Adrenal gland (tissue), 9 donors: ENCODE measurements at regions not wholly inside any gene's neighbourhood (a gene's known extent, or its start where the extent isn't known, plus 50 kb on each side); places are given as distances from the start of the nearest gene placed in this dataset.

Experiments used
- DNase-seq, 7 donors: peaks; one replicate each; pipeline ENCODE4 v3.0.0-alpha.2; 2019 to 2020
- H3K27ac ChIP-seq, 5 donors: fragments of 200-600 bp; sonication (generic) in 4 of 5; 1 replicate in 3 of 5; 2 replicates in 2 of 5; pipeline versions ENCODE4 v1.5.1 to v1.8.0; 2016 to 2020; ENCODE audit warnings: mild to moderate bottlenecking in 1 of 5
- H3K27me3 ChIP-seq: fragments of 200-600 bp; 2 replicates; pipeline ENCODE4 v1.8.0; 2021
- H3K36me3 ChIP-seq, 2 donors: fragments of 200-600 bp; replicated peaks in 1 of 2; 1 replicate in 1 of 2; 2 replicates in 1 of 2; pipeline versions ENCODE4 v1.5.1 to v1.8.0; 2018 to 2022
- H3K4me1 ChIP-seq, 2 donors: fragments of 200-600 bp; replicated peaks in 1 of 2; 1 replicate in 1 of 2; 2 replicates in 1 of 2; pipeline versions ENCODE4 v1.5.1 to v1.8.0; 2018 to 2021
- H3K4me3 ChIP-seq, 4 donors: fragments of 200-600 bp; sonication (generic) in 3 of 4; one replicate each; pipeline ENCODE4 v1.5.1; 2016 to 2018
- H3K9me3 ChIP-seq, 3 donors: fragments of 200-600 bp; sonication (generic) in 1 of 3; replicated peaks in 1 of 3; 1 replicate in 2 of 3; 2 replicates in 1 of 3; pipeline versions ENCODE4 v1.5.1 to v1.8.0; 2016 to 2021
- POLR2A ChIP-seq, 2 donors: fragments of 450-650 bp; IDR thresholded peaks; one replicate each; pipeline ENCODE4 v1.6.1; 2017; ENCODE audit warnings: antibody characterized with exemption in 2 of 2, mild to moderate bottlenecking in 2 of 2, moderate library complexity in 1 of 2
- WGBS, 4 donors: extraction: QIAGEN DNeasy Blood & Tissue Kit in 2 of 4; methylation state at CpG; one replicate each; pipeline versions ENCODE4 v1.1.5 to v1.1.7; 2013 to 2017; 5-methylcytosine and 5-hydroxymethylcytosine counted together
- intact Hi-C, 2 donors: fragments of 100-400 bp; cut with DNase I; formaldehyde crosslinking; loops; one replicate each; pipeline versions ENCODE4 v1.14.1 to v1.15.0; 2022 to 2023
- TF ChIP-seq, protein P1 (sequence below), 6 experiments: fragments of 450-650 bp in 4 of 6; fragments of 200-600 bp in 2 of 6; sonication (generic) in 1 of 6; IDR thresholded peaks; 1 replicate in 5 of 6; 2 replicates in 1 of 6; pipeline versions ENCODE4 v1.5.1 to v1.8.0; 2016 to 2021; ENCODE audit warnings: antibody characterized with exemption in 6 of 6, mild to moderate bottlenecking in 2 of 6, moderate library complexity in 1 of 6
- donor health status: healthy with polysubstance abuse.
- donor health status: Bipolar disorder and iron deficiency.
- donor health status: DM: yes; HTN: yes; CAD: no.
- donor health status: DM: no; HTN: no; CAD: no.
- donor health status: DM: no; HTN: no; CAD: no.

DNA sequence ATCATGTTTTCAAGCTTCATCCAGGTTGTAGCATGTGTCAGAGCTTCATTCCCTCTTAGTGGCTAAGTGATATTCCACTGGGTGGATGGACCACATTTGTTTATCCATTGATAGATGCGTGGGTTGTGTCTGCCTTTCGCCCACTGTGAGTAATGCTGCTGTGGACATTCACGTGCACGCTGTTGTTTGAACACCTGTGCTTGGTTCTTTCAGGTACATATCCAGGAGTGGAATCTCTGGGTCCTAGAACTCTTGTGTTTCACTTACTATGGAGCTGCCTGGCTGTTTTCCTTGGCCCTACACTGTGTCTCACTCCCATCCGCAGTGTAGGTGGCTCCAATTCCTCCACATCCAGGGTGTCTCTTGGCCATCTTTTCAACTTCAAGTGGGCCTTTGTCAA lies 224.2 kb downstream of the C16orf95 start:
- TF ChIP-seq, protein P1, sequence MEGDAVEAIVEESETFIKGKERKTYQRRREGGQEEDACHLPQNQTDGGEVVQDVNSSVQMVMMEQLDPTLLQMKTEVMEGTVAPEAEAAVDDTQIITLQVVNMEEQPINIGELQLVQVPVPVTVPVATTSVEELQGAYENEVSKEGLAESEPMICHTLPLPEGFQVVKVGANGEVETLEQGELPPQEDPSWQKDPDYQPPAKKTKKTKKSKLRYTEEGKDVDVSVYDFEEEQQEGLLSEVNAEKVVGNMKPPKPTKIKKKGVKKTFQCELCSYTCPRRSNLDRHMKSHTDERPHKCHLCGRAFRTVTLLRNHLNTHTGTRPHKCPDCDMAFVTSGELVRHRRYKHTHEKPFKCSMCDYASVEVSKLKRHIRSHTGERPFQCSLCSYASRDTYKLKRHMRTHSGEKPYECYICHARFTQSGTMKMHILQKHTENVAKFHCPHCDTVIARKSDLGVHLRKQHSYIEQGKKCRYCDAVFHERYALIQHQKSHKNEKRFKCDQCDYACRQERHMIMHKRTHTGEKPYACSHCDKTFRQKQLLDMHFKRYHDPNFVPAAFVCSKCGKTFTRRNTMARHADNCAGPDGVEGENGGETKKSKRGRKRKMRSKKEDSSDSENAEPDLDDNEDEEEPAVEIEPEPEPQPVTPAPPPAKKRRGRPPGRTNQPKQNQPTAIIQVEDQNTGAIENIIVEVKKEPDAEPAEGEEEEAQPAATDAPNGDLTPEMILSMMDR (IDR thresholded peaks at IDR 0.05) = no peak
- TF ChIP-seq POLR2A (IDR thresholded peaks at IDR 0.05) = no peak
- no peaks in the 10 kb centered on the region for H3K4me1 ChIP-seq
- intact Hi-C loops = no loop called here
- no peak overlapping the region for H3K4me3 ChIP-seq
- 92 to 96% (median 94%) methylated on average over 5 of the region's 5 CpGs for WGBS, 4 donors
- H3K27me3 ChIP-seq = no peaks in the 10 kb centered on the region
- H3K36me3 ChIP-seq = no peaks in the 10 kb centered on the region
- DNase-seq = no peak
- no peak overlapping the region for H3K27ac ChIP-seq
- no peaks in the 10 kb centered on the region for H3K9me3 ChIP-seq

DNA sequence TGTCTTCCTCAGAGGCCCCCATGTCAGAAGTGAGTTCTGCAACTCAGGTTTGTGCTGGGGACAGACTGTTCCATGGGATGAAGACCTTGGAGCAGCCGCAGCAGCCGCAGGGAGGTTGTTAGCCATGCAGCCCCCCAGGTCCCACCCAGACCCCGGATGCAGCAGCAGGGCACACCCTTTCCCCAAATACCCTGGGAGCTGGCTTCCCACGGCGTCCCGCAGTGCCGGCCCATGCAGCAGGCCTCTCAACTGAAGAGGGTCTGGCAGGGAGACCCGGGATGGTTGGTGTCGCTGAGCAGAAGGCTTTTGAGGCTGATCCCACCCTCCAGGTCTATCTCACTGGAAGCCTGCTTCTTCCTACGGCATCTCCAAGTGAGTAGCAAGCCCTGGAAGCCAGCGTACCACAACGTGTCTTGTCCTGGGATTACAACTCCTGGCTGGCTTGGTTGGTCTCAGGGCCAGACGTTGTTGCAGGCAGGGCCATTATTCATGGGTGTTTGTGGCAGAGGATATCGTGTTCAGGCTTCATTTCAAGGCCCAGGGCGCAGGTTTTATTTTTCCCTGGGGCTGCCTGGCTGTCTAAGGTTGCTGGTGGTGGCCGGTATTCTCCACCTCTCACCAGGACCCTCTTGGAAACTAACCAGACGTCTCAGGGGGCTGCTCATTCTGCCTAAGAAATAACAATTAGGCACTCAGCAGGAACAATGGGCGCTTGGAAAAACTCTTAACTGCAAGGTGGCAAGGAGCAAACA lies 223.2 kb downstream of the C16orf95 start:
- H3K4me1 ChIP-seq = no peaks in the 10 kb centered on the region
- 78 to 85% (median 81%) methylated on average over 9 to 18 of the region's 18 CpGs for WGBS, 4 donors
- H3K27ac ChIP-seq = no peak overlapping the region
- intact Hi-C loops = no loop called here
- H3K4me3 ChIP-seq = no peak overlapping the region
- no peaks in the 10 kb centered on the region for H3K27me3 ChIP-seq
- H3K9me3 ChIP-seq = no peaks in the 10 kb centered on the region
- DNase-seq = no peak
- TF ChIP-seq POLR2A (IDR thresholded peaks at IDR 0.05) = no peak
- TF ChIP-seq, protein P1 (IDR thresholded peaks at IDR 0.05) = no peak
- no peaks in the 10 kb centered on the region for H3K36me3 ChIP-seq

DNA sequence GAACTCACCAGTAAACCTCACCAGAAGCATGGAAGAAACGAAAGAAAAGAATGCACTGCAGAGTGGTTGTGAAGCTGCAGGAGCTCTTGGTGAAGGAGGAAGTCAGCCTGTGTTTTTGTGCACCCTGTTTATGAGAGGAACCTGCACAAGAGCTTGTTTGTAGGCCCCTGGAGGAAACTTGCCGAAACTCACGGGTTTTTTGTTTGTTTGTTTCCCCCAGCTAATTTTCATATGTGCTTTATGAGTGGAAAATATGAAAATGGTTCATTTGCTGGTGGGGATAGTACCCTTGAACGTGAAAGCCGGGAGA lies 222.7 kb downstream of the C16orf95 start:
- H3K36me3 ChIP-seq = no peaks in the 10 kb centered on the region
- H3K27ac ChIP-seq = no peak overlapping the region
- 83 to 92% (median 84%) methylated on average over 5 of the region's 5 CpGs for WGBS, 4 donors
- no peaks in the 10 kb centered on the region for H3K4me1 ChIP-seq
- no peak for DNase-seq
- no peak overlapping the region for H3K4me3 ChIP-seq
- no peaks in the 10 kb centered on the region for H3K27me3 ChIP-seq
- no peak for TF ChIP-seq POLR2A (IDR thresholded peaks at IDR 0.05)
- TF ChIP-seq, protein P1 (IDR thresholded peaks at IDR 0.05) = no peak
- intact Hi-C loops = no loop called here
- H3K9me3 ChIP-seq = no peaks in the 10 kb centered on the region

DNA sequence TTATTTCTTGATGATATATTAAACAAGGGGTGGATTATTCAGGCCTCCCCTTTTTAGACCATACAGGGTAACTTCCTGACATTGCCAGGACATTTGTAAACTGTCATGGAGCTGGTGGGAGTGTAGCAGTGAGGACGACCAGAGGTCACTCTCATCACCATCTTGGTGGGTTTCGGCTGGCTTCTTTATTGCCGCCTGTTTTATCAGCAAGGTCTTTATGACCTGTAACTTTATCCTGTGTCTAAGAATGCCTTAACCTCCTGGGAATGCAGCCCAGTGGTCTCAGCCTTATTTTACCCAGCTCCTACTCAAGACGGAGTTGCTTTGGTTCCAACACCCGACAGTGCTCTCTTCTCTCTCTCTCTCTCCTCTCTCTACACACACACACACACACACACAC lies 221.9 kb downstream of the C16orf95 start:
- no peaks in the 10 kb centered on the region for H3K4me1 ChIP-seq
- DNase-seq = no peak
- H3K27me3 ChIP-seq = no peaks in the 10 kb centered on the region
- no peak overlapping the region for H3K27ac ChIP-seq
- H3K36me3 ChIP-seq = no peaks in the 10 kb centered on the region
- no peak overlapping the region for H3K4me3 ChIP-seq
- intact Hi-C loops = no loop called here
- TF ChIP-seq, protein P1 (IDR thresholded peaks at IDR 0.05) = no peak
- TF ChIP-seq POLR2A (IDR thresholded peaks at IDR 0.05) = no peak
- WGBS, 4 donors = 88 to 96% (median 88%) methylated on average over 5 of the region's 5 CpGs
- H3K9me3 ChIP-seq = no peaks in the 10 kb centered on the region
